IPS-11a (cell line): ENCODE measurements at regions not wholly inside any gene's neighbourhood (a gene's known extent, or its start where the extent isn't known, plus 50 kb on each side); places are given as distances from the start of the nearest gene placed in this dataset.
"Not testable (repeated sequence)": the region's sequence is repeated elsewhere in the genome, so short reads cannot be mapped to it uniquely, and the experiment has no call there.

Experiments used
- H3K4me3 ChIP-seq: one replicate; pipeline ENCODE4 v1.5.1; 2013; ENCODE audit warnings: low read depth, low read length, control low read depth

DNA sequence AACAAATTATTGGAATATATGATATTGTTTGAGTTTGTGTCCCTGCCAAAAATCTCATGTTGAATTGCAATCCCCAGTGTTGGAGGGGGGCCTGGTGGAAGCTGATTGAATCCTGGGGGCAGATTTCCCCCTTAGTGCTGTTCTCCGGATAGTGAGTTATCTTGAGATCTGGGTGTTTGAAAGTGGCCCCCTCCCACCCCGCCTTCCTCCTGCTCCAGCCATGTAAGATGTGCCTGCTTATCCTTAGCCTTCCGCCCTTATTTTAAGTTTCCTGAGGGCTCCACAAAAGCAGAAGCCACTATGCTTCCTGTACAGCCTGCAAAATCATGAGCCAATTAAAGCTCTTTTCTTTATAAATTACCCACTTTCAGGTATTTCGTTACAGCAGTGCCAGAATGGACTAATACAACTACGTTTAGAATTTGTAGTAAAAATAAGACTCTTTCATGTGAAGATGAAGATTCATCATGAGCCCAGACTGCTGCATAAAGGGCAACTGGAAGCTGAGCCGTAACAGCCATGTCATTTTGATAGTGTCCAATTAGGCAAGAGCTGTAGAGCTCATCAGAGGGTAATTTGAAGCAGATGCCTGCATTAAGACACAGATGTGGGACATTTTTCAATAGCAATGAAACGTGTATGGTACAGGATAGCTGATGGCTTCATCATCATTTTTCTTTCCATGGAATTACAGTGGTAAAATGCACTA lies 1007.2 kb downstream of the REEP3 start:
- H3K4me3 ChIP-seq, result no peak overlapping the region

DNA sequence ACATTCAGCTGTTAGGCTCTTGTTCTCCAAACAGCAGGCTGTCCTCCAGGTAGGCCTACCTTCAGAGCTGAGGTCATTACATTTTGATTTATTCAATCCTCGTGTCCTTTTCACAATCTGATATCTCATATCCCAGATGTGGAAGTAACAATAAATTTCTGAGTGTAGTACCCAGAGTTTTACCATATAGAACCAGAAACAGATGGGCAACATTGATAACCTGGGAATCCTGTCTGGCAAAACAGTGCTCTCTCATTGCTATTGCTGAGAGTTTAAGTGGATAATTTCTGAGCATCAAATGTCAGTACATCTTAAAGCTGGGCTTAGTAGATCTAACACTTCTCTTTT lies 1007.8 kb downstream of the REEP3 start:
- no peak overlapping the region for H3K4me3 ChIP-seq

DNA sequence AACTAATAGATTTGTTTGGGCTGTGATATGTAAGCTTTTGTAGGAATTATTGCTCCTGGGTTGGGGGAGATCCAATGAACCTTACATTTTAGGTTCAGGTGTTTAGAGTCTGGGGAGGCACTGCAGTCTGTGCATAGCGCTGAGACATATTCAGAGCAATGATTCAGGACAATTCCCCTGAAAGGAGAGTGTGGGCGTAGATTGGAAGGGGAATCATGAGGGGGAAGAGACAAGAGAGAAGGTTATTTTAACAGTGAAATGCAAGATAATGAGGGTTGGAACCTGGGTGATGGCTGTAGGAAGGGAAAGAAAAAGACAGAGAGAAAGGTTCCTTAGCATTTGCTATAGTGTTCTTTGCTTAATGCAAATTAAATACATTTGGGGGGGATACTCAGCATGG lies 1013.4 kb downstream of the REEP3 start:
- H3K4me3 ChIP-seq, result no peak overlapping the region

DNA sequence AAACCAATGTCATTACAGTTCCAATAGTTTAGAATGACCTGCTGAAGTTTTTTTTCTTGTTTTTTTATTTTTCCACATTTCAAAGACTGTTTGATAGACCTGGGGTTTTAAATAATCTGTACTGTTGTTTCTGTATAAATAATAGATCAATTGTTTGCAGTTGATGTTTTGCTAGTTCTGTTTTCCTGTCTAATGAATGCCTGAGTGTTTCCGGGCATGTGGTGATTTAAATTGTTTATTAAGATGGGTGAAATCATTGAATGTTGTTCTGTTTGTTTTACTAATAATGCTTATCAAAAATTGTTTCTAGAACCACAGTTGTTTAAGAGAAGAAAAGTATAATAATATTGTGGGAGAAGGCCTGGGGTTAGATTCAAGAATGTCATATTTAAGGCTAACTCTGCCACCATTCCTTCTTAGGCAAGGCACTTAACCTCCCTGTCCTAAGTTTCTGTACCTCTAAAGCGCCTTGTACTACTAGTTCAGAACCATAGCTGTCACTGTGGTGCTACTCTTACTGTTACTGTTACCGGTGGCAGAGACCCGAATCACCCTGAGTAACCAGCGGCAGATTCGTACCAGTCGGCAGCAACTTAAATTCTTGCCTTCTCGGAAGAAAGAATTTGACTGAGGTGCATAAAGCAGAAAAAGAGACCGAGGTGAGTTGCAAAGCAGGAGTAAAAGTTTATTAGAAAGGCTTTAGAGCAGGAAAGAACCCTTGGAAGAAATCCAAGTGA lies 1014.1 kb downstream of the REEP3 start:
- no peak overlapping the region for H3K4me3 ChIP-seq

- no peak overlapping the region for H3K4me3 ChIP-seq
Measured at GRCh38 chr10:64537112-64537511, 1015.9 kb downstream of the REEP3 start.

DNA sequence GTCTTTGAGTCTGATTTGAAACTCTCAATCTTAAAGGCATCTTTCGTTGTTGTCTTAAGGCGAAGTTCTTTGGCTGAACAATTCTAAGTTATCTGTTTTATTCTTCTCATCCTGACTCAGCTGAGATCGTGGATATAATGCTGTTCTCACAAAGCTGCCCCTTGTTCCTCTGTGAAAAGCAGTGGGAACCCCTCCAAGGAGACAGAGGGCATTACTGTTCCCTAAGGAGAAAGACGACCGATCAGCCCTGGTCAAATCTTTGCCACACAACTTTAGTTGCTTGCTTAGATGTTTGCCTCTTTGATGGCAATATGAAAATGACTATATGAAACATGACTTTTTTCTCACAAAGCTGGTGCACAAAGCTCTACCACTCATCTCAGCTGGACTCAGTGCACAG lies 1016.7 kb downstream of the REEP3 start:
- H3K4me3 ChIP-seq, result no peak overlapping the region

DNA sequence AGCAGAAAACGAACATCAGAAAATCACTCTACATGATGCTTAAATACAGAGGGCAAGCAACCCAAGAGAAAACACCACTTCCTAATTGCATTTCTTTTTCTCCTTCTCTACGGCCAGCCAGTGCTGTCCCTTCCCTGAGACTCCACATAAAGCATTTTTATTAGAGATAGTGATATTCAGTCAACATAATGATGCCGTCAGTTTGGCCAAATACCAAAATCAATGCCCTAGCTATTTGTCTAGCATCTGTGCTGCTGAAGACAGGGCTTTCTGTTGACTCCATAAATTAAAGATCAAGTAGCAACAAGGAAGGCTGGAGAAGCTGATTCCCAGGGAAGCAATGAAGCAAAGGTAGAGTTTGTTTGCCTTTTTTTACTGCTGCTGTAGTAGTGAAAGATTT lies 1024.9 kb downstream of the REEP3 start:
- no peak overlapping the region for H3K4me3 ChIP-seq

GRCh38 chr10:64547168-64547567 lies 1026.0 kb downstream of the REEP3 start:
- no peak overlapping the region for H3K4me3 ChIP-seq

GRCh38 chr10:64555666-64556065 lies 1034.5 kb downstream of the REEP3 start:
- no peak overlapping the region for H3K4me3 ChIP-seq

DNA sequence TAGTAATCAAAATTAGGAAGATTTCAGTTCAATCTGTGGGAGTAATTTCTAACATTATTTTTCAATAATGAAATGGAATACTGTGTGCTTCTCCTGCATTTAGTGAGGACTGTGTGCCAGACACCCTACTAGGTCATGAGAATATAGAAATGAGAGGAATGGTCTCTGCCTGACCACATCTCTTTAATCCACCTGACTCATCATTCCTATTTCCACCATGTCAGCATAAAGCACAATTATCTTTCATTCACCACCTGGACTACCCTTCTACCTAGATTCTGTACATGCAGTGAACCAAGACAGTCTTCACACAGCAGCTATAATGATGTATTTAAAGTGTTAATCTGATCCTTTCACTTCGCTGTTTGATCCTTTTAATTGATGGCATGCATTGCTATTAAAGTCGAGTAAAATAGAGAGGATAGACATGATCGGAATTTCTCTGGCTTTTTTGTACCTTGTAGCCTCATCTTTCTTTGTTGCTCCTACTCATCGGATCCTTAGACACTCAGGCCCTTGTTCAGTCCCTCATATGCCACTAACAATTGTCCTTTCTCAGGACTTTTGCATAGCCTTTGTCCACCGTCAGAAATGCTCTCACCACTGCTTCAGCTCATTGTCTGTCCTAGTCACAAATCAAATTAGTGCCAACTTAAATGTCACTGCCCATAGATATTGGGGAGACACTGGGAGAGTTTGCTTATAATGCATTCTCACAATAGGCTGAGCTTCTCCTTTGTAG lies 1037.1 kb downstream of the REEP3 start:
- no peak overlapping the region for H3K4me3 ChIP-seq

DNA sequence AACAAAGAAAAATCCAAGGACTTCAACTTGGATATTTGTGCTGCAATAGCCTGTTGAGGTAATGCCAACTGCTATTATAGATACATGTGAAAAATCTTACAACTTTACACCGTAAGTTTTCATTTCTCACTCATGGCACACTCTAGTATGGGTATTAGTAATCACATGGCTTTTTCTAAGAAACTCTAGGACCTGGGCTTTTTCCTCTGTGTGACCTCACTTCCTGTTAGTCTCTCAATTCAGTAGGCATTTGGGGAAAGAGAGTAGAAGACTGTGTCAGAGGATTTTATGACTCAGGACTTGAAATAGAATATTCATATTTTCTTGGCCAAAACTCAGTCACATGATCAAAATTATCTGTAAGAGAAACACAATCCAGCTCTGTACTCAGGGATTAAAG lies 1049.9 kb downstream of the REEP3 start:
- H3K4me3 ChIP-seq, result no peak overlapping the region

DNA sequence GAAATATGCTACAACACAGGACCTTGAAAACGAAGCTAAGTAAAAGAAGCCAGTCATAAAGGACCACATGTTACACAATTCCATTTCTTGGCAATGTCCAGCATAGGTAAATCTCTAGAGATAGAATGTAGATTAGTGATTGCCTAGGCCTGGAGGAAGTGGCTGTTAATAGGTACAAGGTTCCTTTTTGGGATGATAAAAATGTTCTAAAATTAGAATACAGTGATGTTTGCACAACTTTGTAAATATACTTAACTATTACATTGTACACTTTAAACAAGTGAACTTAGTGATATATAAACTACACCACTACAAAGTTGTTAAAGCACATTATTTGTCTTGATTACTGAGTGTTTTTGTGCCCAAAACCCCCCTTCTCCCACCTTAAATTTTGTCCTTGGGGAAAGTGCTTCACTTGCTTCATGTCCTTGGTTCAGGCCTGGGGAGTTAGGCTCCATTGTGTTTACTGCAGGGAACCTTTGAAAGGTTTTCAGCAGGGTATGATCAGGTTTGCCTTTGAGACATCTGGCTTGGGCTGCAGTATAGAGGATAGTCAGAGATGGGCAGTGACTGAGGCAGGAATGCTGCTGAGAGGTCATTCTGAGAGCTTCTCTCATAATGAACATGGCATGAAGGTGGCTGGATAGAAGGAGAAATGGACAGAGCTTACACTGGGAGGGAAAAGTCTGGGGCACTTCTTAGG lies 1052.6 kb downstream of the REEP3 start:
- H3K4me3 ChIP-seq, result no peak overlapping the region

- no peak overlapping the region for H3K4me3 ChIP-seq
Measured at GRCh38 chr10:64574371-64574770, 1053.2 kb downstream of the REEP3 start.

DNA sequence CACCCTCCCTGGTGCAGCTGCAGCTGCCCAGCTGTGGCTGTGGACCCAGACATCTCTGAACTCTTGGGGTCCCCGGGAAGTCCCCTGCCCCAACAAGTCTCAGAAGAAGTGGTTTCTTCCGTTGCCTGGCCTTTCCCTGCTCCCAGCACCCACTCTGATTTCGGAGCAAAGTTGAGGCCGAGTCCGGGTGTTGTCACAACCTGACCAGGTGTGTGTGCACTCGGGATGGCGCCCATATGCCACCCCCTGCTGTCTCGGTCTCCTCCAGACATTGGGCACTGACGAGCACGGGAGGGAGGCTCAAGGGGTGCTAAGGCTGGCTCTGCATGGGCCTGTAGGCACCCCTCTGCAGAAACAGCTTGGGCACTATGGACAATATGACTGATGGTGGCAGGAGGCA lies 1055.3 kb downstream of the REEP3 start:
- H3K4me3 ChIP-seq, result no peak overlapping the region

DNA sequence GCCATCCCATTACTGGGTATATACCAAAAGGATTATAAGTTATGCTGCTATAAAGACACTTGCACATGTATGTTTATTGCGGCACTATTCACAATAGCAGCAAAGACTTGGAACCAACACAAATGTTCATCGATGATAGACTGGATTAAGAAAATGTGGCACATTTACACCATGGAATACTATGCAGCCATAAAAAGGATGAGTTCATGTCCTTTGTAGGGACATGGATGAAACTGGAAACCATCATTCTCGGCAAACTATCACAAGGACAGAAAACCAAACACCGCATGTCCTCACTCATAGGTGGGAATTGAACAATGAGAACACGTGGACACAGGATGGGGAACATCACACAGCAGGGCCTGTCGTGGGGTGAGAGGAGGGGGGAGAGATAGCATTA lies 1057.6 kb downstream of the REEP3 start:
- not testable (repeated sequence) for H3K4me3 ChIP-seq

DNA sequence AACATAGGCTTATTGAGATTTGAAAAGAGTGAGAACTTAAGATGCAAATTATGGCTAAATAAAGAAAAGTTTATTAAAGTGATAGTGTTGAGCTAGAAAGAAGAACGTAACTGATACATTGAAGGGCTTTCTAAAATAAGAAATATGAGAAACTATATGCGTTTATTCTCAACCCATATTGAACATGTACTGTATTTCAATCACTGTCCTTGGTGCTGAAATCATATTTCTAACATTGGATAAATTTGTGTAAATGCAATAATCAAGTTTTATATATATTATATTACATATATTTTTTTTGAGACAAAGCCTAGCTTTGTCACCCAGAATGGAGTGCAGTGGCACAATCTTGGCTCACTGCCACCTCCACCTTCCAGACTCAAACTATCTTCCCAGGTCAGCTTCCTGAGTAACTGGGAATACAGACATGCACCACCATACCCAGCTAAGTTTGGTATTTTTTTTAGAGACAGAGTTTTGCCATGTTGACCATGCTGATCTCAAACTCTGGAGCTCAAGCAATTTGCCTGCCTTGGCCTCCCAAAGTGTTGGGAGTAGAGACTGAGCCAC lies 1065.8 kb downstream of the REEP3 start:
- H3K4me3 ChIP-seq, result no peak overlapping the region

- no peak overlapping the region for H3K4me3 ChIP-seq
Measured at GRCh38 chr10:64594072-64594471, 1072.9 kb downstream of the REEP3 start.

DNA sequence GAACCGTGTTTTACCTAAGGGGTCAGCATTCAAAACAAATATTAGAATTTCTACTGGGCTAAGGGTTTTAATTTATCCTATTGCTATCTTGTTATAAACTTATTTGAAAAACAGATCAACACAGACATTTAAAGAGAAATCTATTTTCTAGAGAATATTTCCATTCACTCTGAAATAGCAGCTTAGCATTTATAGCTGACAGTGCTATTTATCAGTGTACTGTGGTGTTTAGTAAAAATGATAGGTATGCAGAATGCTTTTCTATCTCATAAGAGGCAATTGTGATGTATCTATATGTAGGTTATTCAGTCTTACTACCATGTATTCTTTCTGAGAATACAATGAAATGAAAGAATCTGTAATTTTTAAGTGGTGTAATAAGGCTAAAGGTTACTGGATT lies 1077.4 kb downstream of the REEP3 start:
- H3K4me3 ChIP-seq, result no peak overlapping the region

DNA sequence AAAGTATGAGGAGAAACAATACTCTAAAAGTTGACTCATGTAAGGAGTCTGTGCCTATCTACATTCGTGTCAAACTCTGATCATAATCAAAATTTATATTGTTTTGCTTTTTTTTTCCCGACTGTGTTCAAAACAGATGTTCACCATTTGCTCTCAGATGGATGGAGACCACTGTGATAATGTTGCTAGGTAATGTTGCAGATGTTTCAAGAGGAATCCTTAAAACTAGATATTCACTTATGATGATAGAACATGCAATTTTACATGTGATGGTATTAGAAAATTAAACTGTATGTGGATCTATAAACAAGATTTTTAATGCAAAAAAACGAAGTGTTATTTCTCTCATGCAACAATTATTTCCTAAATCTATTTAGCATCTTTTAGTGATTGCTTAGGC lies 1080.1 kb downstream of the REEP3 start:
- H3K4me3 ChIP-seq, result no peak overlapping the region

- no peak overlapping the region for H3K4me3 ChIP-seq
Measured at GRCh38 chr10:64617085-64617484, 1095.9 kb downstream of the REEP3 start.

GRCh38 chr10:64619102-64619501 lies 1097.9 kb downstream of the REEP3 start:
- H3K4me3 ChIP-seq, result no peak overlapping the region
